Suprapubic skin (tissue), 4 donors: ENCODE measurements at regions not wholly inside any gene's neighbourhood (a gene's known extent, or its start where the extent isn't known, plus 50 kb on each side); places are given as distances from the start of the nearest gene placed in this dataset.

Source experiments
- CTCF ChIP-seq, 2 donors: fragments of 200-600 bp in 1 of 2; fragments of 450-650 bp in 1 of 2; sonication (generic) in 1 of 2; IDR thresholded peaks; one replicate each; pipeline ENCODE4 v1.5.1; 2016 to 2019; ENCODE audit warnings: antibody characterized with exemption in 2 of 2, mild to moderate bottlenecking in 1 of 2, moderate library complexity in 1 of 2
- POLR2A ChIP-seq, 2 donors: fragments of 450-650 bp; IDR thresholded peaks; one replicate each; pipeline ENCODE4 v1.6.1; 2017; ENCODE audit warnings: antibody characterized with exemption in 2 of 2, mild to moderate bottlenecking in 2 of 2, moderate library complexity in 2 of 2
- POLR2AphosphoS5 ChIP-seq, 3 donors: sonication (generic); formaldehyde crosslinking; IDR thresholded peaks; one replicate each; pipeline ENCODE4 v1.6.1; 2017; ENCODE audit warnings: antibody characterized with exemption in 3 of 3

DNA sequence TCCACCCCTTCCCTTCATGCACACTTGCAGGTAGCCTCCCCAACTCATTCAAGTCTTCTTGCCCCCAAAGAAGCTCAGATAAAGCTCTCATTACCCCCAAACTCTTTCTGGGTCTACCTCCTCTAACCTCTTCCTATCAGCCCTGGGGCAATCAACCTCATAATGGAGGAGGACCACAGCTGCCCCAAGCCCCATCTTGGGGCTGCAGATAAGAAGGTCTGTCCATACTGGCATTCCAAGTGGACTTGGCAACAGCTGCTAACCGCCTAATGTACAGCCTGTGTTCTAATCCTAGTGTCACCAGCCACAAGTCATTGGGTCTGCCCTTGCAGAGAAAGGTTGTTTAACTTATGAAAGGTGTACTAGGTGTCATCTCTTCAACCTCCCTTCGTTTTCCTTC, 107.4 kb upstream of the ADGRF1 start:
- TF ChIP-seq CTCF (IDR thresholded peaks at IDR 0.05) (no peak), POLR2AphosphoS5 (IDR thresholded peaks at IDR 0.05) (no peak), POLR2A (IDR thresholded peaks at IDR 0.05) (no peak)
